Fibroblast of the aortic adventitia (primary cell): ENCODE measurements at regions not wholly inside any gene's neighbourhood (a gene's known extent, or its start where the extent isn't known, plus 50 kb on each side); places are given as distances from the start of the nearest gene placed in this dataset.
"Not testable (repeated sequence)": the region's sequence is repeated elsewhere in the genome, so short reads cannot be mapped to it uniquely, and the experiment has no call there.

Experiments
- DNase-seq: peaks from one replicate; pipeline ENCODE4 v3.0.0-alpha.2; 2010; ENCODE audit warnings: low read depth
- H3K4me3 ChIP-seq: 2 replicates; pipeline ENCODE4 v1.5.1; 2011; ENCODE audit warnings: low read depth, mild to moderate bottlenecking, control low read depth, low read length, moderate library complexity
- TF ChIP-seq, protein P1 (sequence below): IDR thresholded peaks from 2 replicates; pipeline ENCODE4 v1.5.1; 2011; ENCODE audit warnings: mild to moderate bottlenecking, low read length, control low read depth, inconsistent platforms; ENCODE audit not compliant: insufficient read depth

DNA sequence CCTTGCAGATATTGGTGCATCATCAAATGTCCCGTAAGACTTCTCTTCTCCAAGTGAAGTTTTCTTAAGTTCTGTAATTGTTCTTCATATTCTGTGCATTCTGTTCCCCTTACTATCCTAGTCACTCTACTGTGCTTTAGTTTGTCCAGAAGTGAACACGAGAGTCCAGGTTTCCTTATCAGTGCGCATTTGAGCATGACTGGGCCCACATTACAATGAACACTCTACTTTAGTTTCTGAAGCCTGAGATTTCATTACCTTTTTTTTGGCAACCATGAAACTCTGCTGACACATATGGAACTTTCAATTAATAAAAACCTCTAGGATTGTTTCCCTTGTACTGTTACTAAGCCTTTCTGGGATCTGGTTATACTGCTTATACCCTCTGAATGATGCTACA is 270.0 kb downstream of the KCNRG start:
- TF ChIP-seq, protein P1, sequence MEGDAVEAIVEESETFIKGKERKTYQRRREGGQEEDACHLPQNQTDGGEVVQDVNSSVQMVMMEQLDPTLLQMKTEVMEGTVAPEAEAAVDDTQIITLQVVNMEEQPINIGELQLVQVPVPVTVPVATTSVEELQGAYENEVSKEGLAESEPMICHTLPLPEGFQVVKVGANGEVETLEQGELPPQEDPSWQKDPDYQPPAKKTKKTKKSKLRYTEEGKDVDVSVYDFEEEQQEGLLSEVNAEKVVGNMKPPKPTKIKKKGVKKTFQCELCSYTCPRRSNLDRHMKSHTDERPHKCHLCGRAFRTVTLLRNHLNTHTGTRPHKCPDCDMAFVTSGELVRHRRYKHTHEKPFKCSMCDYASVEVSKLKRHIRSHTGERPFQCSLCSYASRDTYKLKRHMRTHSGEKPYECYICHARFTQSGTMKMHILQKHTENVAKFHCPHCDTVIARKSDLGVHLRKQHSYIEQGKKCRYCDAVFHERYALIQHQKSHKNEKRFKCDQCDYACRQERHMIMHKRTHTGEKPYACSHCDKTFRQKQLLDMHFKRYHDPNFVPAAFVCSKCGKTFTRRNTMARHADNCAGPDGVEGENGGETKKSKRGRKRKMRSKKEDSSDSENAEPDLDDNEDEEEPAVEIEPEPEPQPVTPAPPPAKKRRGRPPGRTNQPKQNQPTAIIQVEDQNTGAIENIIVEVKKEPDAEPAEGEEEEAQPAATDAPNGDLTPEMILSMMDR: no peak
- H3K4me3 ChIP-seq: no peak overlapping the region
- no peak for DNase-seq

DNA sequence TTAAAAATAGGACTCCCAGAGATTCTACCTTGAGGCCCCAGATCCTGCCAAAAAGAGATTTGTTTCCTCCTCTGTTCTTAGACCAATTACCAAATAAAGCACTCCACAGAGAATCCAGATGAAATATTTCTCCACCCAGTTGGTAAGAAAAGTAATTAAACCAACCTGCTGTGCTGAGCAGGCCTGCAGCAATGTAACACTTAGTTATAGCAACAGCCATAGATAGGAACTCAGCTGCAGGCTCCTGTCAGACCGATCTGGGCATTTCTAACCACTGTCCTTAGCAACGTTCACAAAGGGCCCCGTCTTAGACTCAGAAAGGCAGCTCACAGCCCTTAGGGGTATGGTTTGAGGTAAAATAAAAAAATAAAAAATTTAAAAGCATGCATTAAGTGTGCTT is 271.1 kb downstream of the KCNRG start:
- TF ChIP-seq, protein P1: no peak
- no peak for DNase-seq
- H3K4me3 ChIP-seq: no peak overlapping the region

DNA sequence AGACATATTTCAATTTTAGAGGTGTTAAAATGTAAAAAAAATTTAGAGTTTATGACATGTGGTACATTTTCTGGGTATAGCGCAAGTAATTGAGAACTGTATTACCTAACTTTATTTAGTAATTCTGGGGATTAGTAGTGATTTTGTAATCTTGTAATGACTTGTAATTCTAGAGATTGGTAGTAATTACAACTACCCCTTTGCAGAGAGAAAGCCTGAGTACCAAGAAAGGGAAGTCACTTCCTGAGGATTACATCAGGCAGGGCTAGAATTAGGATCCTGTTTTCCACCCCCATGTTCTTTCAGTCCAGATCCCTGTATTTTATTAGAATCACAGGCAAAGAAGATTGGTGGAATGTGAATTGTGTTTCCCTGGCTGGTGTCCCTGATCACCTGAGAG is 274.9 kb downstream of the KCNRG start:
- H3K4me3 ChIP-seq: no peak overlapping the region
- DNase-seq: no peak
- TF ChIP-seq, protein P1: no peak

DNA sequence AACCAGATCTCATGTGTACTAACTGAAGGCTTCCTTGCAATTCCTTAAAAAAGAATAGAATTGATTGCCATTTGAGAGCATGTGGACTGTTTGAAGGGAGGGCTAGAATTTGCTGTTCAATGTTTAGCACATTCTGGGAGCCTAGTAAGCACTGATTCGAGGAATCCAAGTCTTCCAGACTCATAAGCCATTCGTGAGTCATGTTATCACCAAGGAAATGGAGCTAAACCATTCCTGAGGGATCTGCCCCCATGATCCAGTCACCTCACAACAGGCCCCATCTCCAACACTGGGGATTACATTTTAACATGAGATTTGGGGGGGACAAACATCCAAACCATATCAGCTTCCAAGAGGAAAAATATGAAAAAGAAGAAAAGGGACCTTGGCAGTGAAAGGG is 276.4 kb downstream of the KCNRG start:
- TF ChIP-seq, protein P1: no peak
- DNase-seq: no peak
- H3K4me3 ChIP-seq: no peak overlapping the region

DNA sequence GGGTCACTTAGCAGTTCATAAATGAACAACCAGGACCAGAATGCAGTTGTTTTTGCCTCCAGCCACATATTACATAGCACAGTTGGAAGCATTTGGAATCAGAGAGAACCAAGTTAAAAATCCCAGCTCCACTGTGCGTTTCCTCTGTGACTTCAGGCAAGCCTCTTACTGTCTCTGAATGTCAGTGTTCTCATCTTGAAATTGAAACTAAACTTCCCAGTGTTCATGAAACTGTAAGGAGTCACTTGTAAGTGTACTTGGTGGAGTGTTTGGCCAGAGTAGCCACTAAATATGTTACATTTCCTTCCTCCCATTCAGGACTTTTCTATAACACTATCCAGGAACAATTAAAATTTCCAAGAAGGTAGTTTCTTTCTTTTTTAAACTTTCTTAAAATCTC is 276.8 kb downstream of the KCNRG start:
- no peak overlapping the region for H3K4me3 ChIP-seq
- TF ChIP-seq, protein P1: no peak
- no peak for DNase-seq

GRCh38 chr13:50294425-50294824 is 279.2 kb downstream of the KCNRG start:
- DNase-seq, H3K4me3 ChIP-seq: not testable (repeated sequence)

DNA sequence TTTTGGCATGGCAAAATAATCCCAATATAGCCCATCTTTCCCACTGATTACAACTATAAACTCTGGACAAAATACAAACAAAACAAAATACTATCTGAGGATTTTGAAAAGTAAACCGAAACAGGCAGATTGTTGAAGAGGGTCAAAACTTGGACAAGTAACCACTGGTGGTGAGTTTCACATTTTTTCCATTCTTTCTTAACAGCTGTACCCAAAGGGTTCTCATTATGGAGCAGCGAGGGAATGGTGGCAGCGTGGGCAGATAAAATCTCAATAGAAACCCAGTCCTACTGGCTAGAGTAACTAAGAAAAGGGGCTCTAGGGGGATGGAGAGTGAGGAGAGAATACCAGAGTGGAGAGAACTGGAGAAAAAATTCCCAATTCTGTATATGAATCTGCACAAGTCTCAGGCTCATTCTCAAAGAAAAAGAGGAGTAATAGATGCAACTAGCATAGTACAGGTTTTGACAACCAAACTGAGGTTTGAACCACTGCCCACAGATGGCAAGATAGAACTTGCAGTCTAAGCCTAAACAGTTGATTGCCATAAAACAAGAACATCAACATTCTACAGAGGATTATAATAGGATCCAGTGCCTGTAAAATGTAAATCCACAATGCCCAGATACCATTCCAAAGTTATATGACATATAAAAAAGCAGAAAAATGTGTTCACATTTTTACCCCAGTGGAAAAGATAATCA is 284.5 kb downstream of the KCNRG start:
- DNase-seq: no peak

More for the DNA sequence above, 284.5 kb downstream of the KCNRG start:
- no peak overlapping the region for H3K4me3 ChIP-seq
- TF ChIP-seq, protein P1: no peak
